ENCODE measurements at regions not wholly inside any gene's neighbourhood (a gene's known extent, or its start where the extent isn't known, plus 50 kb on each side); places are given as distances from the start of the nearest gene placed in this dataset.

GRCh38 chr2:122135021-122135937, 379.8 kb downstream of the TSN start (continued):
- no peak for TF ChIP-seq PKNOX1 (IDR thresholded peaks at IDR 0.05)
- peak; percentile 54; the same call in 1 of the 2 replicates for TF ChIP-seq MYC (IDR thresholded peaks at IDR 0.05; ENCODE audit: low read depth, low read length)
- no peak for TF ChIP-seq MYC (CRISPR knock-in tag; IDR thresholded peaks at IDR 0.05; ENCODE audit: borderline replicate concordance, low read depth)
- peak; percentile 83 for TF ChIP-seq TCF3 (CRISPR knock-in tag; IDR thresholded peaks at IDR 0.05)
- no peak for TF ChIP-seq CXXC5 (CRISPR knock-in tag; IDR thresholded peaks at IDR 0.05)
- no peak for TF ChIP-seq ZBTB12 (CRISPR knock-in tag; IDR thresholded peaks at IDR 0.05)
- TF ChIP-seq MTF1 (CRISPR knock-in tag; IDR thresholded peaks at IDR 0.05; ENCODE audit: borderline replicate concordance) = no peak
- TF ChIP-seq ZKSCAN3 (CRISPR knock-in tag; IDR thresholded peaks at IDR 0.05) = no peak
- no peak for TF ChIP-seq ZNF347 (CRISPR knock-in tag; IDR thresholded peaks at IDR 0.05; ENCODE audit: low read depth)
- TF ChIP-seq SREBF2 (CRISPR knock-in tag; IDR thresholded peaks at IDR 0.05) = no peak
- TF ChIP-seq ZNF551 (CRISPR knock-in tag; IDR thresholded peaks at IDR 0.05) = no peak
- TF ChIP-seq PYGO2 (tag; IDR thresholded peaks at IDR 0.05) = no peak
- peak; percentile 60; the same call in 1 of the 2 replicates for TF ChIP-seq BHLHE40 (IDR thresholded peaks at IDR 0.05; ENCODE audit: low read length)
- no peak for TF ChIP-seq TAF15 (IDR thresholded peaks at IDR 0.05; ENCODE audit: low read depth, low read length)
- TF ChIP-seq TFE3 (CRISPR knock-in tag; IDR thresholded peaks at IDR 0.05) = no peak
- no peak for TF ChIP-seq RB1 (IDR thresholded peaks at IDR 0.05; ENCODE audit: low read depth)
- TF ChIP-seq NR2C1 (IDR thresholded peaks at IDR 0.05) = no peak
- TF ChIP-seq NR2C1 (tag; IDR thresholded peaks at IDR 0.05) = no peak
- TF ChIP-seq SNRNP70 (optimal IDR thresholded peaks at IDR 0.05; ENCODE audit: low read depth, low read length) = no peak
- no peak for TF ChIP-seq E2F8 (IDR thresholded peaks at IDR 0.05; ENCODE audit: low read depth, partially characterized antibody)
- TF ChIP-seq ATF4 (CRISPR knock-in tag; IDR thresholded peaks at IDR 0.05) = no peak
